ENCODE measurements at regions not wholly inside any gene's neighbourhood (a gene's known extent, or its start where the extent isn't known, plus 50 kb on each side); places are given as distances from the start of the nearest gene placed in this dataset.
A peak's percentile ranks its signal among the peaks of the same experiment; 100 is the strongest.

GRCh38 chr12:62082448-62082847 lies 177.8 kb upstream of the USP15 start:
- Histone ChIP-seq H3K4me3 (no peak overlapping the region), H3K9me3 (no peaks in the 10 kb centered on the region), H3K27me3 (no peaks in the 10 kb centered on the region), H3K36me3 (no peaks in the 10 kb centered on the region), H3K4me1 (no peaks in the 10 kb centered on the region), H3K27ac (no peak overlapping the region)
- DNase-seq = no peak
- 92 to 94% methylated on average over 1 of the region's 1 CpG for WGBS, 2 donors
- no peak for ATAC-seq (ENCODE audit: low FRiP score in 2 of 2)
- TF ChIP-seq POLR2AphosphoS5 (IDR thresholded peaks at IDR 0.05) (no peak), EP300 (IDR thresholded peaks at IDR 0.05) (no peak), CTCF (IDR thresholded peaks at IDR 0.05) (no peak), POLR2A (IDR thresholded peaks at IDR 0.05) (no peak)

- no peak overlapping the region for H3K27ac ChIP-seq
- no peaks in the 10 kb centered on the region for H3K9me3 ChIP-seq
- no peaks in the 10 kb centered on the region for H3K27me3 ChIP-seq
- ATAC-seq (ENCODE audit: low FRiP score in 2 of 2) (no peak), DNase-seq (no peak)
- H3K4me3 ChIP-seq = no peak overlapping the region
- H3K4me1 ChIP-seq = no peaks in the 10 kb centered on the region
- WGBS, 2 donors = 68 to 73% methylated on average over 3 of the region's 3 CpGs
- TF ChIP-seq EP300 (IDR thresholded peaks at IDR 0.05) = no peak
- TF ChIP-seq CTCF (IDR thresholded peaks at IDR 0.05) = no peak
- no peak for TF ChIP-seq POLR2AphosphoS5 (IDR thresholded peaks at IDR 0.05)
- no peak for TF ChIP-seq POLR2A (IDR thresholded peaks at IDR 0.05)
- H3K36me3 ChIP-seq = no peaks in the 10 kb centered on the region
These were observed 162.1 kb upstream of the USP15 start for GRCh38 chr12:62098132-62098531.

- DNase-seq = no peak
- Histone ChIP-seq H3K27me3 (no peaks in the 10 kb centered on the region), H3K4me1 (no peaks in the 10 kb centered on the region), H3K9me3 (no peaks in the 10 kb centered on the region), H3K36me3 (no peaks in the 10 kb centered on the region), H3K27ac (no peak overlapping the region), H3K4me3 (no peak overlapping the region)
- no peak for TF ChIP-seq POLR2A (IDR thresholded peaks at IDR 0.05)
- no peak for TF ChIP-seq EP300 (IDR thresholded peaks at IDR 0.05)
- no peak for TF ChIP-seq POLR2AphosphoS5 (IDR thresholded peaks at IDR 0.05)
- TF ChIP-seq CTCF (IDR thresholded peaks at IDR 0.05) = no peak
- ATAC-seq (ENCODE audit: low FRiP score in 2 of 2) = no peak
These were observed 156.5 kb upstream of the USP15 start for GRCh38 chr12:62103748-62104147.

- H3K4me3 ChIP-seq = no peak overlapping the region
- H3K9me3 ChIP-seq = no peaks in the 10 kb centered on the region
- 50 to 57% methylated on average over 8 of the region's 8 CpGs for WGBS, 2 donors
- no peaks in the 10 kb centered on the region for H3K36me3 ChIP-seq
- no peak for DNase-seq
- no peak overlapping the region for H3K27ac ChIP-seq
- TF ChIP-seq CTCF (IDR thresholded peaks at IDR 0.05) = no peak
- TF ChIP-seq POLR2A (IDR thresholded peaks at IDR 0.05) = no peak
- TF ChIP-seq POLR2AphosphoS5 (IDR thresholded peaks at IDR 0.05) = no peak
- no peak for TF ChIP-seq EP300 (IDR thresholded peaks at IDR 0.05)
- no peaks in the 10 kb centered on the region for H3K4me1 ChIP-seq
- peak in 1 of 2 donors; percentile 39 for ATAC-seq (ENCODE audit: low FRiP score in 2 of 2)
- no peaks in the 10 kb centered on the region for H3K27me3 ChIP-seq
These were observed 153.5 kb upstream of the USP15 start for GRCh38 chr12:62106547-62107185.

GRCh38 chr12:62113366-62114011 lies 146.7 kb upstream of the USP15 start:
- Histone ChIP-seq H3K9me3 (no peaks in the 10 kb centered on the region), H3K27ac (no peak overlapping the region), H3K4me1 (no peaks in the 10 kb centered on the region), H3K4me3 (no peak overlapping the region), H3K27me3 (no peaks in the 10 kb centered on the region), H3K36me3 (no peaks in the 10 kb centered on the region)
- TF ChIP-seq POLR2AphosphoS5 (IDR thresholded peaks at IDR 0.05) = no peak
- TF ChIP-seq POLR2A (IDR thresholded peaks at IDR 0.05) = no peak
- no peak for TF ChIP-seq CTCF (IDR thresholded peaks at IDR 0.05)
- TF ChIP-seq EP300 (IDR thresholded peaks at IDR 0.05) = no peak
- DNase-seq = no peak
- 56 to 60% methylated on average over 6 to 10 of the region's 10 CpGs for WGBS, 2 donors
- ATAC-seq (ENCODE audit: low FRiP score in 2 of 2) = no peak
